ENCODE measurements at regions not wholly inside any gene's neighbourhood (a gene's known extent, or its start where the extent isn't known, plus 50 kb on each side); places are given as distances from the start of the nearest gene placed in this dataset.
A peak's percentile ranks its signal among the peaks of the same experiment; 100 is the strongest.

DNA sequence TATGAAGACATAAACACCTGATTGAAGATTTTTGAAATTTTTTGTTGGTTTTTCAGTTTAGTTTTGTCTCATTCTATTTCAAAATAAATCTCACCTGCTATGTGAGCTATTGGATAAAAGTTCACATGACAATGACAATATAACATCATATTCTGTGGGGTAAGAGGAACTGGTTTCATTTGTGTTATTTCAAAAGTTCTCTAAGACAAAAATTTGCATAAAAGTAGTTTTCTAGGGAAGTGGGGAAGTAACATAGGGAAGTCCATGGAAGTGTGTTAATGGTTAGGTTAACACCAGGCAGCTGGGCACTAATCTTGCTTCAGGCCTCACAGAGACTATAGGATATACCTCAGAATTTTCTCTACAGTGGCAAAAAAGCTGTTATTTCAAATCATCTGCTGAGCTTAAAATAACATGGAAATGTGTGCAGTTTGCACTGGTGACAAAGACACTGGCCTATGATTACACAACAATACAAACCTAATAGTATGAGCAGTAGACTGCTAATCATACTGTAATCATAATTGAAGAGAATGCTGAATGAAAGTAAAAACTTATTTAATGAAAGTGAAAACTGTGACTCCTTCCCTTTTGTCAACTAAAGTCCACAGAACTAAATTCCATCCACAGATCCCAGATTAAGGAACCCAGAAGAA lies 710.6 kb upstream of the TMEM132C start:
- intact Hi-C loops (cut with DNase I): no loop called here

GRCh38 chr12:127558361-127558760 lies 708.6 kb upstream of the TMEM132C start:
- intact Hi-C loops (cut with DNase I): no loop called here
- DNase-seq: no peak

More for the DNA sequence above, 710.6 kb upstream of the TMEM132C start:
- DNase-seq: no peak

GRCh38 chr12:127559349-127560040 lies 707.5 kb upstream of the TMEM132C start:
- DNase-seq: peak in 2 of 10 donors; percentile 7 to 67
- intact Hi-C loops (cut with DNase I): no loop called here

DNA sequence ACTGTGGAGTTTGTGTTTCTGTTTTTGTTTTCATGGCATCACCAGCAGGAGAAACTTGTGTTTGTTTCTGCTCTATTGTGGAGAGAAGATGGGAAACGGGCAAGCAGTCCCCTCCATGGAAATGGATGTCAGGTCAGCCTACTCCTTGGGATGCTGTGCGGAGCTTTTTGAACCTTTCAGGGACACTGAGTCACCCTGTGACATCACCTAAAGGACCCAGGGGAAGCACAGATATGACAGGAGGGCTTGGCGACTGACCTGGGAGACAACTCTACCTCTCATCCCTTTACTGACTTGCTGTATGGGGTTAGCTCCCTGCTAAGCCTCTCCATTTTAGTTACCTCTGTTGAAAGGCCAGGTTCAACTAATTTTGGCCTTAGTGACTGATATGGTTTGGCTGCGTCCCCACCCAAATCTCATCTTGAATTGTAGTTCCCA lies 706.9 kb upstream of the TMEM132C start:
- intact Hi-C loops (cut with DNase I): no loop called here
- DNase-seq: no peak

DNA sequence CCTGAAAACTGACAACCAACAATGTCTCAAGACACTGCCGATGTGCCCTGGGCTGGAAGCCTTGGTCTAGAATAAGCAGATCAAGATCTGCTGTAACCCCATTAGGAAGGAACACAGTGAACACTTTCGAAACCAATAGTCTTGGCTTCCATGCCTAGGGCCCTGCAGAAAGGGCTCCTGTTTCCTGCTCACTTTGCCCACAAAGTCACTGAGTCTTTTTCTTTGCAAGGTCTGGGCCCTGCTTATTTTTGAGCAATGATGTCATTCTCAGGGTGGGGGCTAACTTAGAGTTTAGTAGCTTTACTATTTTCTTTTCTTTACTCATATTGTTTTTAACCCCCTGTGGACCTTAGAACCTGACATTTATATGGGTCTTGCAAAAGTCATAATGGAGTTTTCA lies 704.2 kb upstream of the TMEM132C start:
- intact Hi-C loops (cut with DNase I): no loop called here
- DNase-seq: no peak

- intact Hi-C loops (cut with DNase I): no loop called here
- DNase-seq: no peak
Measured at GRCh38 chr12:127565241-127565640, 701.7 kb upstream of the TMEM132C start.

- intact Hi-C loops (cut with DNase I): no loop called here
- no peak for DNase-seq
Measured at GRCh38 chr12:127567531-127567930, 699.4 kb upstream of the TMEM132C start.

GRCh38 chr12:127570387-127570786 lies 696.6 kb upstream of the TMEM132C start:
- DNase-seq: no peak
- intact Hi-C loops (cut with DNase I): no loop called here

DNA sequence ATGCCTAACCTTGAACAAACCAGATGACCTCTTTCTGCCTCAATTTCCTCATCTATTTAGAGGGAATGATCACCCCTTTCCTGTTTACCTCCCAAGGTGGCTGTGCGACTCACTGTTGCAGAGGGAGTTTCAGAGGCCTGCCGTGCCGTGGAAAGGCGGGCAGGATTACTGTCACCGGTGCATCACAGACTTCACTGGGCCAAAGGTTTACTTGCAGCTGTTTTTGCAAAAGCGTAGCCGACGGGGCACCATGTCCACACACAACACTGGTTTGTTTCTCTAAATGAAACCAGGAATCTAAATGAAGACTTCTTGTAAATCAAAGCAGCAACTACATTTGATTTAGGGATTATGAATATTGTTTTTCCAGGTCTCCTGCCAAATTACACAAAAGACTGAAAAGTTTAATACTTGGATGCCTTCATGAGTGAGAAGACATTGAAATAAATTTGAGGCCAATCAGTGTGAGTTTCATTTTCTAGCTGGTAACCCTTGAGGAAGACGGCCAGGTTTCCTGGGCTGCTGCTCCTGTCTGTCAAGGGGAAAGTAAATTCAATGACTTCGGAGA lies 696.1 kb upstream of the TMEM132C start:
- no peak for DNase-seq
- intact Hi-C loops (cut with DNase I): no loop called here

- DNase-seq: no peak
Measured at GRCh38 chr12:127571578-127571977, 695.4 kb upstream of the TMEM132C start.

DNA sequence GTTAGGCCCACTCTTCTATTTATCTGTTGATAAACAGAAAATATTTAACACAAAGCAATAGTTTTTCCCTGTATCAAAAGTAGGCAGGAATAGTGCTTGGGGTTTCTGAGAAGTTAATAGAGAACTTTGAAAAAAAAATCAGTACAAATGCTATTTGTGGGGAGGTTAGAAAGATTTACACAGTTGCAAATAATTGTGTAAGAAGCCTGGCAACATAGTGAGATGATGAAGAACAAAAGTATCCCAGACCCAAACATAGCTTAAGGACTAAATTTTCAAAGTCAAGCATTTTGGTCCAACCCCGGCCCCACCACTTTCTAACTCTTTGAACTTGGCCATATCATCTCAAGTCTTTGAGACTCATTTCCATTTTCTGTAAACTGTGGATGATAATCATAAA lies 687.5 kb upstream of the TMEM132C start:
- intact Hi-C loops (cut with DNase I): no loop called here
- DNase-seq: no peak

More at GRCh38 chr12:127571578-127571977, 695.4 kb upstream of the TMEM132C start:
- intact Hi-C loops (cut with DNase I): no loop called here

DNA sequence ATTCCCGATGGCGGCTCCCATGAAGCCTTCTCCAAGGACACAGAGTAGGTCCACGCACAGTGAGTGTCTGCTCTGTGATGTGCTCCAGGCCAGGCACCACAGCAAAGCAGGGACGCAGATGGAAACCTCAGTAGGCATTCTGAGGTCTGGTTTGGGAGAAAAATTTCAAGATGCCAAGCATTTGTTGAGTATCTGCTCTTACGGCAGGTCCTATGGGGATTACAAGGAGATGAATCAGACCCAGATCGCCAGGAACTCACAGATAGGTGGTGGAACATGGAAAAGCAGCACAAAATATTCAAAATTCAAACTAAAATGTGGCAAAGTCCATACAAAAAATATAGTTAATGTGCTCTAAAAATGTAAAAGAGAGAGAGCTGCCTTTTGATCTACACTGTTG lies 684.9 kb upstream of the TMEM132C start:
- intact Hi-C loops (cut with DNase I): no loop called here

DNA sequence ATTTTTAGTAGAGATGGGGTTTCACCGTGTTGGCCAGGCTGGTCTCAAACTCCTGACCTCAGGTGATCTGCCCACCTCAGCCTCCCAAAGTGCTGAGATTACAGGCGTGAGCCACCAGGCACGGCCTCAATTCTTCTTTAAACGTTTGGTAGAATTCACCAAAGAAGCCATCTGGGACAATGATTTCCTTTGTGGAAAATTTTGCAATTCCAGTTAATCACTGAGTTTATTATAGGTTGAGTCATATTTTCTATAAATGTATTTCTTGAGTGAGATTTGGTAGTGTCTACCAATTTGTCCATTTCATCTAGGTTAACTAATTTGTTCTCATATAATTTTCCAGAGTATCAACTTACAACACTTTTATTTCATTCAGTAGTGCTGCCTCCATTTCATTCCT lies 683.9 kb upstream of the TMEM132C start:
- intact Hi-C loops (cut with DNase I): no loop called here
- no peak for DNase-seq

More for the DNA sequence above, 684.9 kb upstream of the TMEM132C start:
- no peak for DNase-seq

- intact Hi-C loops (cut with DNase I): no loop called here
- no peak for DNase-seq
Measured at GRCh38 chr12:127588249-127588648, 678.7 kb upstream of the TMEM132C start.

DNA sequence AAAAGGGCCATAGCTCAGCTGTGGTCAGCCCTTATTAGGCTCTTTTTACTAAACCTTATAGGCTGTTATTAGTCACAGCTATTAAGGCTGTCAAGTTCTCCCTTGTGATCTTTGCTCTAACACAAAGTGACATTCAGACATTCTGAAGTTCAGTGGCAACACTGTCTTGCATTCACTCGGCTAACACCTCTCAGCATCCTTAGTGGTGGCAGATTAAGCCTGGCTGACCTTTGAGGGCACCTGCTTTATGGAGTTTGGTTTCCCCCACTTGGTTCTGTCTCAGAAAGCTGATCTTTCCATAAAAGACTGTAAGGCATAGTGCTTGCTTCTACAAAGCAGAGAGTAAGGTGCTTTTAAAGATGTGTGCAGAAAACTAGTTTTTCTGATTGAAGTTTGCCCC lies 677.4 kb upstream of the TMEM132C start:
- intact Hi-C loops (cut with DNase I): no loop called here
- no peak for DNase-seq

DNA sequence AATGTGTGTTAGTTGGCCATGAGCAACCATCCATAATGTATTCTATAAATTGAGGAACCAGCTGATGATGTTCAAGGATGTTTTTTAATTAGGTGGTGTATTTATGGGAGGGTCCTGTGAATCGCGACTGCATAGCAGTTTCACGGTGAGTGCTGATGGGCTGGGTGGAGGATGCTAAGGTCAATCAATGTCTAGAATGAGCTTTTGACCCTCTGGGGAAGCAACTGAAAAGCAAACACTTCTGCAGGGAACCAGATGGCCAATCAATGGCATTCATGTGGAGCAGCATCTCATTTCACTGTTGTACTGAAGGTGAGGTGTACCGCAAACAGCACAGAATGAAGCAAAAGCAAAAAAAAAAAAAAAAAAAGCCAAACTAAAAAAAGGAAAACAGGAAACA lies 676.1 kb upstream of the TMEM132C start:
- no peak for DNase-seq
- intact Hi-C loops (cut with DNase I): no loop called here

- intact Hi-C loops (cut with DNase I): no loop called here
- no peak for DNase-seq
Measured at GRCh38 chr12:127592245-127592644, 674.7 kb upstream of the TMEM132C start.

DNA sequence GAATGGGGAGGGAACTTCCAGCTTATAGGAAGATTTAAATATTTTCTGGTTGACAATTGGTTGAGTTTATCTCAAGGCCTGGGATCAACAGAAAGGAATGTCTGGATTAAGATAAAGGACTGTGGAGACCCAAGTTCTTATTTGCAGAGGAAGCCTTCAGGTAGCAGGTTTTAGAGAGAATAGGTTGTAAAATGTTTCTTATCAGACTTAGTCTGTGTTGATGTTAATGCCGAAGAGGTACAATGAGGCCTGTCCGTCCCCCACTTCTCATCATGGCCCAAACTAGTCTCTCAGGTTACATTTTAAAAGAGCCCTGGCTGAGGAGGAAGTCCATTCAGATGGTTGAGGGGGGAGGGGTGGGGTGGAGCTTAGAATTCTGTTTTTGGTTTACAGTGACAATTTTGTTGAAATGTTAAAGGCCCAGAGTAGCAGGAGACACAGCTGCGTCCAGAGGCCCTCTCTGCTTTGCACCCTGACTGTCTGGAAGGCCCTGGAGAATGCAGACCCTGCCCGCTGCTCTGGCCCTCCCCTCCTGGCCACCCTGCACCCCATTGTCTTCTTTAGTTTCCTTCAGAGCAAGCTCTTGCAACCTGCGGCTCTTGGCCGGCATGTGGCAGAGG lies 672.5 kb upstream of the TMEM132C start:
- intact Hi-C loops (cut with DNase I): no loop called here
- no peak for DNase-seq

- no peak for DNase-seq
- intact Hi-C loops (cut with DNase I): no loop called here
Measured at GRCh38 chr12:127595506-127595905, 671.5 kb upstream of the TMEM132C start.

GRCh38 chr12:127596891-127597290 lies 670.1 kb upstream of the TMEM132C start:
- intact Hi-C loops (cut with DNase I): no loop called here
- DNase-seq: no peak

DNA sequence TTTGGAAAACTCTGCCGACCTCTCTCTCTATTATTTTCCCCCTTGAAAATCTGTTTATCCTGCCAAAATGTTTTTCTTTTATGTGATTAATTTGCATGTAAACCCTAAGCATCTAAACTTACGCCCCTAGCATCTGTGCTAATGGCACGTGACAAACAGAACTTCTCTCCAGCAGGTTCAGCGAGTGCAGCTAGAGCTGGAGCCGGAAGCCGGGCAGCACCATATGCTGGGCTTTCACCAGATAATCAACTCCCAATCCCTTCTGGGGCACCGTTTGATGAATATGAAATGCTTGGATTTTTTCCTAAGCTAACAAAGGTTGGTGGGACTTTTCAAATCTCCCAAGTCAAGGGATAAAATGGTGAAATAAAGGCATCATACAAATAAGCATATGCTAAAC lies 667.5 kb upstream of the TMEM132C start:
- intact Hi-C loops (cut with DNase I): no loop called here
- no peak for DNase-seq

DNA sequence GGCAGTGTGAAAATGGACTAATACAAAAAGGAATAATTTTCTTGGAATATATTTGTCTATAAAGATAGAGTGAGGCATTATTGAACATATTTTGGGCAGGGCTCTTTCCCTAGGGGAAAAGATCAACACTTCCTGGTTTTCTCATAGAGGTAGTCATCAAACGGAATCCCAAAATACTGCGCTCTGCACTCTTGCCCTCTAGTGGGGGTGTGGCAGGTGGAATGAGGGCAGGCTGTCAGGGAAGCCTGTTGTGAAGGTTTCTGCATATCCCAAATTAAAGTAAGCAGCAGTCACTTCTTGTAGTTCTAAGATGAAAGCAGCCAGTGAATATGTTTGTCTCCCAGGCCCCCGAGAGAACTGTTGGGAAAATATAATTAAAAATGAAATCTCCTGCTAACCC lies 666.8 kb upstream of the TMEM132C start:
- intact Hi-C loops (cut with DNase I): no loop called here

More for the DNA sequence above, 666.8 kb upstream of the TMEM132C start:
- no peak for DNase-seq
